HUDEP-2 (cell line): ENCODE measurements at regions not wholly inside any gene's neighbourhood (a gene's known extent, or its start where the extent isn't known, plus 50 kb on each side); places are given as distances from the start of the nearest gene placed in this dataset.
"Not testable (repeated sequence)": the region's sequence is repeated elsewhere in the genome, so short reads cannot be mapped to it uniquely, and the experiment has no call there.

Experiments used
- DNase-seq, 76 experiments: peaks; one replicate each; lab custom pipeline; 2025; ENCODE audit not compliant: unreplicated experiment in 76 of 76; lab: John Stamatoyannopoulos, UW

- DNase-seq = no peak
Measured at GRCh38 chr10:78464118-78464855, 430.6 kb downstream of the RPS24 start.

DNA sequence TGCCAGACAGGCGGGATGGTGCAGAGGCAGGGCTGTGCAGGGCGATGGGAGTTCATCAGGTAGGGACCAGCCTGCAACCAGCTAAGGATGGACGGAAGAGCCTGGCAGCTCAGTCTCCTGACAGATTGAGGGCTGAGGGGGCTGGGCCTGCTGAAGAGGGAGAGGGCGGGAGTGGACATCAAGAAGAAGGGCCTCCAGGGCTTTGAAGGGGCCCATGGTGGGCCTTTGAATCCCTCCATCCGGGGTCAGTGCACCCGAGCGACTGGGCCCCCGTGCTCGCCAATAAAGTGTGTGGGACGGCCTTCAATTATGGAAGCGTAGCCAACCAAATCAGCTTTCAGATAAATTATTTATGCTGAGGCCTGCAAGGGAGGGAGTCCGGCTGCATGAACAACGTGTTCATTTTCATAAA is 431.2 kb downstream of the RPS24 start:
- DNase-seq = no peak

- DNase-seq = no peak
Measured at GRCh38 chr10:78465431-78465830, 431.8 kb downstream of the RPS24 start.

- no peak for DNase-seq
Measured at GRCh38 chr10:78467496-78468106, 433.9 kb downstream of the RPS24 start.

- DNase-seq = not testable (repeated sequence)
Measured at GRCh38 chr10:78468731-78469130, 435.1 kb downstream of the RPS24 start.

DNA sequence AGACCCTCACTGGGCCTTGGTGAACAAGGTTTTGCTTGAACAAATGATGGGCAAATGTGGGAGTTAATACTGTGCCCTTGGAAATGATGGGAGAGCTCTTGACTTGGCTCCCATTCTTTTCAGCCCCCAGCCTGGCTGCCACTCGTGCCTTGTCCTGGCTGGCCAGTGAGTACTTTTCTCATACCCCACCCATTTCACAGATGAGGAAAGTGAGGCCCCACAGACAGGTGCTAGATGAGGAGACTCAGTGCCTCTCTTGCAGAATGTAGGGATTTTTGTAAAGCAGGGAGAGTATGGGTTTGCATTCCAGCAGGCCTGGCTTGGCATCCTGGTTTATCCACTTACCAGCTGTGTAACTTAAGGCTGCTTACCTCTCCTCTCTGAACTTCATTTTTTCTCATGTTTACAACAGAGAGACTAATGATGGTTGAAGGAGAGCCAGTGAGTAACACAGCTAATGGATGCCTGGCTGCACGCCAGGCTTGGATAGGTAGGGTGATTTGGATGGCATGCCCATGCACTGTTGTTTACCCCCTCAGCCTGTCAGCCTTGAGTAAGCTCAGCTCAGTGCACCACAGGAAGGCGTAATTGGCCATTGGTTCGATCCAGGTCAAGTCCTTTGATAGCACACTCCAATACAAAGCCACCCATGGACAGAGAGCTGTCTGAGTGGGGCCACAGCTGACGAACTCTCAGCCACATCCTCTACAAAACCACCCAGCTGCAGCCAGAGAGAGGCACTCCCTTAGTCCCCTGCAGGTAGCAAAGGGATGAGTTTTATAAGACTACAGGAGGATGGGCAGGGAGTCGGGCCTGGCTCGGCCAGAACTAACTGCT is 436.8 kb downstream of the RPS24 start:
- no peak for DNase-seq

DNA sequence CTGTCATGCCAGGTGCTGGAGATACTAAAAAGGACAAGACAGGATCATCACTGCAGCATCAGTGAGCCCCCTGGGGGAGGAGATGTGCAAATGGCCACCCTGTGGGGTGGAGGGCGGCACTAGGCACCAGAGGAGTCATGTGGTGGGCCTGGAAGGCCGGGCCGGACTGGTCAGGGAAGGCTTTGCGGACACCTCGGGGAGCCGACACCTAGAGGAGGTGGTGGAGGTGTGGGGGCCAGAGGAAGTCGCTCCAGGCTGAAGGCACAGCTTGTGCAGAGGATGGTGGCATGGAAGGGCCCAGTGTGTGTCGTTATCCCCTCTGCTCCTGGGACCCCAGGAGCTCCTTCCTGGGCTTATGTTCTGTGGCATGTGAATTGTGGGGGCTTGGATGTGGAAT is 437.7 kb downstream of the RPS24 start:
- no peak for DNase-seq

GRCh38 chr10:78471723-78472550 is 438.3 kb downstream of the RPS24 start:
- DNase-seq = no peak

- no peak for DNase-seq
Measured at GRCh38 chr10:78472551-78472890, 438.9 kb downstream of the RPS24 start.

DNA sequence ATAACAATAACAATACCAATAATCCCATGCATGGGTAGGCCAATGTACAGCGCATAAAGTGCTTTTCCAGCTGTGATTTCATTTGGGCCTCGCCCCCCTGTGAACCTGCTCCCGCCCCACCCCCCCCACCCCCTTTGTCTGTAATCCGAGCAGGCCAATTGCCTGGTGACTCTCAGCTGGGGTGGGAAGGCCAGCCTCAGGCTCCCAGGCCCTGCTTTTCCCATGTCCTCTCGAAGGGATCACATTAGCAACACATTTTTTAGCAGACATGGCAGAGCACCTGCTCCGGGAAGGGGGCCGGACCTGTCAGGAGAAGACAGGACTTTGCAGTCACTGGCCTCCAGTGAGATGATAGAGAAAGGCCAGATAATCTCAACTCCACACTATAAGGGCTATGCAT is 439.3 kb downstream of the RPS24 start:
- no peak for DNase-seq

DNA sequence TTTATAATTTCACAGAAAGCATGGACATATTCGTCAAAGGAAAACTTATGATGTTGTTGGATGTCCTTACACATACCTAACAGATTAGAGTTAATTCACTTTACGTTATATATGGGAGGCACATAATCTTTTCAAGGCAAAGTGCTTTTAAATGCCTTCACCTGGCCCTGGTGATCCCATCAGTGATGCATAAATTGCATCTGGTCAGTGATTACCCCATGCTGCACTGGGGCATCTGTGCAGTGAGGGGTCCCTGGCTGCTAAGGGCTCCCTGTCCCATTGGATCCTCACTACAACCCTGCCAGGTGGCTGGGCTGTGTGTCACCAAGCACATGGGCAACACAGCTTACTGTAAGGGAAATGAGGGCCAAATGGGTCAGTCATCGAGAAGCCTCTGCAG is 441.1 kb downstream of the RPS24 start:
- DNase-seq = no peak

GRCh38 chr10:78475437-78475836 is 441.8 kb downstream of the RPS24 start:
- no peak for DNase-seq

DNA sequence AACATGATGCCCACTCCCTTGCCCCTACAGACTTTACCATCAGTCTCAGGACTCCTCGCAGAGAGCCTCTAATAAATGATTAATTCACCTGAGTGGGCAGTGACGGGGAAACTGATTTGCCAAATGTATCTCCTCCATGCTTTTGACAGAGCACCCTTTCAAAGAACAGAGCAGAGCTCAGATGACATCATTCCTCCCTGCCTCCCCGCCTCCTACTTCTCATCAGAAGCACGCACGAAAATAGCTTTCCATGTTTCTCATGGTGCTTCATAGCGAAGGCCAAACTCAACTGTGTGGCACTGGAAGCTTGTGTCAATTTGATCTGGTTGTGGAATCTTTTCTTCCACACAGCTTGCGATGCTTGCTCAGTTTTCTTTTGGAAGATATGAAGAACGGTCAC is 442.5 kb downstream of the RPS24 start:
- DNase-seq = no peak

DNA sequence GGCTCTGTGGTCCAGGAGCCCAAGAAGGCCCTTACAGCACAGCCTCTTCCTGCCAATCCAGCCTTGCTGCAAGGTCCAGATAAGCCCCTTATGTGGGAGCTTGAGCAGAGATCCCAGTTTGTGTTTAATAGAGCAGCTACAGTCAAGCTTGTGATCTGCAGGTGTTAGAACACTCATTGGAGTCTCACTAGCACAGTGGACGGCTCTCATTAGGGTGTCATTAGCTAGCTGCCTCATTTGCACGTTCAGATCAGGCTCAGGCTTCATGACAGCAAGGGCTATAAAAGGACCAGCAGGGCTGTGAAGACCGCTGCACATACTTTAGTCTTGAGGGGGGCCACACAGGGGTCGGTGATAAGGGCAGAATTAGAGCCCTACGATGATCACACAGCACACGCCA is 443.2 kb downstream of the RPS24 start:
- DNase-seq = no peak

DNA sequence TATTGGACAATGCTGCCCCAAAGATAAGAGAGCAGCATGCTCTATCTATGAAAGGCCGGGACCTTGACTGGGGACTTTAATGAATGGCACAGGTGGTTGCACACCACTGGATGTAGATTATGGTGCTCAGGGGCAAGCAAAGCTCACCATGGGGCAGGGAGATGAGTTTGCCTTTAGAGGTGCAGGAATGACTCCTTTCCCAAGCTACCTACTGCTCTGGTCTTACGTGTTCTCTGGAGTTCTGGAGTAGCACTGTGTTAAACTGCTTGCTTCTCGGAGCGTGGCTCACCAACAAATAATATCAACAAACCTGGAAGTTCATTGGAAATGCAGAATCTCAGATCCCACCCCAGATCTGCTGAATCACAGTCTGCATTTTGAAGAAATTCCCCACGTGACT is 445.3 kb downstream of the RPS24 start:
- no peak for DNase-seq

GRCh38 chr10:78479467-78479866 is 445.8 kb downstream of the RPS24 start:
- DNase-seq = no peak

DNA sequence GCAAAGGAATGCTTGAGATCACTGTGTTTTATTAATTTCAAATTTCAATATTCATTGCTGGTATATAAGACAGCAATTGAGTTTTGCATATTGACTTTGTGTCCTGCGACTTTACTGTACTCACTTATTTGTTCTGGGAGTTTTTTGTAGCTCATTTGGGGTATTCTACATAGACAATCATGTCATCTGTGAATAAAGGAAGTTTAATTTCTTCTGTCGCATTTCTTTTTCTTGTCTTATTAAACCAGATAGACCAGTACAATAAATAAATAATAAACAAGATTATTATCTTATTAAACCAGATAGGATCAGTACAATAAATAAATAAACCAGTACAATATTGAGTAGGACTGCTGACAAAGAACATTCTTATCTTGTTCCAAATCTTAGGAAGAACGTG is 448.2 kb downstream of the RPS24 start:
- no peak for DNase-seq

- no peak for DNase-seq
Measured at GRCh38 chr10:78483641-78484040, 450.0 kb downstream of the RPS24 start.

DNA sequence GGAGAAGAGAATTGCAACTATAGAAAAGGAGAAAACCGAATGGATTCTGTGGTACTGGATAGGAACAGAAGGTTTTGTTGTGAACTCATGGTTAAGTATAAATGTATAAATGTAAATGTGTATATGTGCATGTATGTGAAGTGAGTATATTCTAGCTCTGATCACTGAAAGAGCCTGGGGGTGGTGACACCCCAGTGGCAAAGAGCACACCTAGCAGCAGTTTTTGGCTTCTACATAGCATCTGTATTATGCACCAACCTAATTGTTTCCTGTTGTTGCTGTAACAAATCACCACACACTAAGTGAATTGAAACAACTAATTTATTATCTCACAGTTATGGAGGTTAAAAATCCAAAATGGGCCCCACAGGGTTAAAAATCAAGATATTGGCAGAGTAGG is 455.4 kb downstream of the RPS24 start:
- DNase-seq = no peak

- no peak for DNase-seq
Measured at GRCh38 chr10:78491812-78492211, 458.1 kb downstream of the RPS24 start.

GRCh38 chr10:78492424-78492823 is 458.8 kb downstream of the RPS24 start:
- DNase-seq = no peak
